Lower leg skin (tissue), 3 donors: ENCODE measurements at regions not wholly inside any gene's neighbourhood (a gene's known extent, or its start where the extent isn't known, plus 50 kb on each side); places are given as distances from the start of the nearest gene placed in this dataset.

Experiments
- CTCF ChIP-seq, 3 donors: fragments of 450-650 bp; IDR thresholded peaks; one replicate each; pipeline ENCODE4 v1.5.1; 2016; ENCODE audit warnings: antibody characterized with exemption in 3 of 3, mild to moderate bottlenecking in 3 of 3, moderate library complexity in 2 of 3
- POLR2A ChIP-seq, 2 donors: fragments of 450-650 bp; IDR thresholded peaks; one replicate each; pipeline ENCODE4 v1.6.1; 2016 to 2017; ENCODE audit warnings: antibody characterized with exemption in 2 of 2, mild to moderate bottlenecking in 1 of 2, moderate library complexity in 1 of 2

GRCh38 chr9:12351293-12352044, 341.7 kb upstream of the TYRP1 start:
- TF ChIP-seq CTCF (IDR thresholded peaks at IDR 0.05), result no peak
- TF ChIP-seq POLR2A (IDR thresholded peaks at IDR 0.05), result no peak
